Heart right ventricle (tissue), 16 donors: ENCODE measurements at regions not wholly inside any gene's neighbourhood (a gene's known extent, or its start where the extent isn't known, plus 50 kb on each side); places are given as distances from the start of the nearest gene placed in this dataset.
A peak's percentile ranks its signal among the peaks of the same experiment; 100 is the strongest.
"Not testable (repeated sequence)": the region's sequence is repeated elsewhere in the genome, so short reads cannot be mapped to it uniquely, and the experiment has no call there.

Source experiments
- ATAC-seq, 8 donors: fragments of 200-7000 bp; cut with Tn5 transposase; one replicate each; pipeline ENCODE4 v1.9.1; 2020; ENCODE audit warnings: mild to moderate bottlenecking in 8 of 8, moderate library complexity in 8 of 8, moderate number of reproducible peaks in 1 of 8
- DNase-seq, 2 donors: peaks; one replicate each; pipeline ENCODE4 v3.0.0-alpha.2; 2020
- H3K27ac ChIP-seq, 10 donors: fragments of 200-600 bp; sonication (generic) in 2 of 10; one replicate each; pipeline versions ENCODE4 v1.5.0 to v1.8.0; 2020 to 2022; ENCODE audit warnings: mild to moderate bottlenecking in 3 of 10
- H3K27me3 ChIP-seq, 7 donors: fragments of 200-600 bp; one replicate each; pipeline ENCODE4 v1.8.0; 2021 to 2022; ENCODE audit warnings: mild to moderate bottlenecking in 2 of 7
- H3K36me3 ChIP-seq, 9 donors: fragments of 200-600 bp; sonication (generic) in 1 of 9; one replicate each; pipeline versions ENCODE4 v1.5.0 to v1.8.0; 2020 to 2022; ENCODE audit warnings: mild to moderate bottlenecking in 2 of 9
- H3K4me1 ChIP-seq, 9 donors: fragments of 200-600 bp; sonication (generic) in 1 of 9; one replicate each; pipeline versions ENCODE4 v1.5.0 to v1.8.0; 2020 to 2022; ENCODE audit warnings: mild to moderate bottlenecking in 4 of 9
- H3K4me3 ChIP-seq, 10 donors: fragments of 200-600 bp; sonication (generic) in 2 of 10; one replicate each; pipeline versions ENCODE4 v1.5.0 to v1.8.0; 2020 to 2022; ENCODE audit warnings: mild to moderate bottlenecking in 7 of 10, moderate library complexity in 2 of 10
- H3K9me3 ChIP-seq, 11 donors: fragments of 200-600 bp in 10 of 11; sonication (generic) in 2 of 11; one replicate each; pipeline versions ENCODE4 v1.5.0 to v1.8.0; 2013 to 2022; ENCODE audit warnings: mild to moderate bottlenecking in 2 of 11, control low read depth in 1 of 11, moderate library complexity in 1 of 11
- WGBS, 2 donors: extraction: QIAGEN DNeasy Blood & Tissue Kit; methylation state at CpG; one replicate each; pipeline ENCODE4 v1.1.7; 2013; ENCODE audit warnings: inconsistent platforms in 1 of 2; 5-methylcytosine and 5-hydroxymethylcytosine counted together
- intact Hi-C, 10 donors: fragments of 100-400 bp; cut with DNase I; formaldehyde crosslinking; loops; one replicate each; pipeline versions ENCODE4 v1.11.1 to v1.14.2; 2022
- donor health status: Arrhythmogenic right ventricular cardiomyopathy.
- donor health status: ischemic (EF 13 %, LVEDD 7.1; RV severe dilation, severe dysfunction).
- donor health status: healthy with polysubstance abuse.
- donor health status: DM: no; HTN: yes; CAD: no.
- donor health status: DM: no; HTN: no; CAD: no.
- donor health status: ischemic (EF 25% LVEDD 6.9; RV normal size, moderate dysfunction).
- donor health status: ischemic (EF 25% LVEDD 5.7; RV mildly dilated, moderate dysfunction).
- donor health status: healthy.
- donor health status: DM: yes; HTN: yes; CAD: no.
- donor health status: Ischemic cardiomyopathy.
- donor health status: ischemic (EF 35%, LVEDD 5.7; RV mildly dilated, moderate dysfunction).
- donor health status: nonischemic (EF 11% LVEDD 7.7; RV severe dilation, severe dysfunction).
- donor health status: DM: yes; HTN: yes; CAD: no.
- donor health status: PGD.
- donor health status: ischemic (EF 29% LVEDD 5.4; RV normal size, mild dysfunction).
- donor health status: nonischemic (EF 23%, LVEDD 6.1; RV moderate dilation, normal function).

DNA sequence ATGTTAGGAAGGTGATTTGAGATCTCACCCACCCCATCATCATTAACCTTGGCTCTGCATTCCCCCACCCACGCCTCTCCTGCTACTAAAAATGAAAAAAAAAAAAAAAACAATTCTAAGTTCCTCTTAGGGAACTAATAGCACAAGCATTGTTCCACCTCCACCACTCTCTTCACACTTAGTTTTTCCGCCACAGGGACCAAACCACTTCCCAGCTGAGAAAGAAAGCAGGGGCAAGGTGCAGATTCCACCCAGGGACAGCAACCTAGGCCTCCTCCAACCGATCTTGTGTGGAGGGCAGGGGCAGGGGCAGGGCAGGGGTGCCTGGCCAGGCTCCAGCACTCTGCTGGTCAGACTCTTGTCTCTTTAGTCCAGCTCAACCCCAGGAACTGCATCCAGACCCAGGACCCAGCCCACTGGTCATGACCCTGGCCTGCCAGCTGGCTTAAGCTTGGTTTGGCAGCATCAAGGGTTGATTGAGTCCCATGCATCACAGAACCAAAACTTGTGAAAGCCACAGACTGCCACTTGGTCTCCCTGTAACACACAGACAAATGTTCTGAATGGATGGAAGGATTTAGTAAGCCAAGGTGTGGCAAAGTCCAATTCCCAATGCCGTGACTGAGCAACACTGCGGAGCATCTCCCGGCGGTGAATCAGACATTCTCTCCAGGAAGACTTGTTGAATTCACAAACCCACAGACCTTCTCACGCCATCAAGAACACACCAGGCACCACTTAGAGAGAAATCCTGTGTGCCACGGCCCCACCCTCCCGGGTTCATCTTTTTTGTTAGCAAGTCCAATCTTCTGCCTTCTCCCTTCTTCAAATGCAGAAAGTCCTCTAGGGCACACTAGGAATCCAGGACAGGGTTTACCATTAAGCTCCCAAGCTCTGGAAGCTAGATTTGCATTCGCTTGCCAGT is 900.5 kb downstream of the TUBA3C start:
- ATAC-seq, H3K27ac ChIP-seq, H3K27me3 ChIP-seq, H3K36me3 ChIP-seq, H3K9me3 ChIP-seq, H3K4me1 ChIP-seq, intact Hi-C loops, H3K4me3 ChIP-seq, DNase-seq: not testable (repeated sequence)
- WGBS, 2 donors, result 66 to 73% methylated on average over 7 to 9 of the region's 11 CpGs

DNA sequence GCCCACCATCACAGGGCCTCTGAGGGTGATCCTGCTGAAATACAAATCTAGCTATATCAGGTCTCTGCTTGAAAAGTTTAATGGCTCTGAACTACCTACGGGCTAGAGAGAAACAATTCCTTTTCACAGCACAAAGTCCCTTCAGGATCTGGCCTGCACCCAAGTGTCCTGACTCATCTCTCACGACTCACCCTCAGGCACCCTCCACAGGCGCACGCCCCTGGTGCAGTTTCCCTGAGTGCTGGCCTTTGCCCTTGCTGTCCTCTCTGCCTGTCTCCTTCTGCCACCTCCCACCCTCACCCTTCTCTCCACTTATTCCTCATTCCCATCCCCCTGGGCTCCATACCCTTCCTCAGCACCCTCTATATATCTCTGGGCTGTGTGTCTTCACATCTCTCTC is 901.7 kb downstream of the TUBA3C start:
- H3K27ac ChIP-seq, H3K27me3 ChIP-seq, H3K4me3 ChIP-seq, H3K4me1 ChIP-seq, H3K9me3 ChIP-seq, DNase-seq, intact Hi-C loops, ATAC-seq, H3K36me3 ChIP-seq: not testable (repeated sequence)
- WGBS, 2 donors, result 71 to 85% methylated on average over 4 of the region's 4 CpGs

DNA sequence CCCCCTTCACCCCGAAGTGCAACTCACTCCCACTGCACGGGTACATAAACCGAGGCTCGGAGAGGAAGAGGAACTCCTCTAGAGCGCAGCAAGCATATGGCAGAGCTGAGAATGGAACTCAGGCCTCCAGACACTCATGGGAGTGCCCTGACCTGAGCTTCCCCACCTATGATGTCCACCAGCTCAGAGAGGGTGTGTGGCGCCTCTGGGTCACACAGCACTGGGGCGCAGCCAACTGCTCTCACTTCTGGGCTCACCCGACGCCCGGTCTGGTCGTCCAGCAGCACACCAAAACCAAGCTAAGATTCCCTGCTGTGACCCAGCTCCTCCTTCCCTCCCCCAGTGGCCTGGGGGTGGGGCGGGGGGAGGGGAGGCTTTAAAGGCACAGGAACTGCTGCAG is 904.3 kb downstream of the TUBA3C start:
- H3K4me1 ChIP-seq, intact Hi-C loops, H3K9me3 ChIP-seq, H3K27me3 ChIP-seq, H3K36me3 ChIP-seq, DNase-seq, H3K27ac ChIP-seq, ATAC-seq, H3K4me3 ChIP-seq: not testable (repeated sequence)
- 77 to 80% methylated on average over 10 to 12 of the region's 12 CpGs for WGBS, 2 donors

DNA sequence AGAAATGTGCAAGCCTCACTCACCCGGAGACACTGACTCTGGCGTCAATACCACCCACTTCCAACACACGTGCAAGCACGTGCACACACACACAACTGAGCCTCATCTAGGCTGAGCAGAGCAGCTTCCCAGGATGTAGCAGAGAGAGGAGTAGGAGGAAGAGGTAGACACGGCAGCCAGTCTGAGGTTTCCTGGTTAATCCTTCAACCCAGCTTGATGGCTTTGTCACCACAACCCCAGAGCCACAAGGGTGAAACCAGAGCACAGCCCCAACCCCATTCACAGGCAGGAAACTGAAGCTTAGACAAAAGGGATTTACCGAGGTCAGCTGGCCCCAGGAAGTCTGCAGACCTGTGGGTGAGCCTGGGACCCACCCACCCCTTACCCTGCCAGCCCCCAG is 905.3 kb downstream of the TUBA3C start:
- H3K27me3 ChIP-seq, H3K4me3 ChIP-seq, H3K36me3 ChIP-seq, ATAC-seq, H3K9me3 ChIP-seq, DNase-seq, intact Hi-C loops, H3K27ac ChIP-seq, H3K4me1 ChIP-seq: not testable (repeated sequence)
- 50 to 61% methylated on average over 5 to 6 of the region's 6 CpGs for WGBS, 2 donors

DNA sequence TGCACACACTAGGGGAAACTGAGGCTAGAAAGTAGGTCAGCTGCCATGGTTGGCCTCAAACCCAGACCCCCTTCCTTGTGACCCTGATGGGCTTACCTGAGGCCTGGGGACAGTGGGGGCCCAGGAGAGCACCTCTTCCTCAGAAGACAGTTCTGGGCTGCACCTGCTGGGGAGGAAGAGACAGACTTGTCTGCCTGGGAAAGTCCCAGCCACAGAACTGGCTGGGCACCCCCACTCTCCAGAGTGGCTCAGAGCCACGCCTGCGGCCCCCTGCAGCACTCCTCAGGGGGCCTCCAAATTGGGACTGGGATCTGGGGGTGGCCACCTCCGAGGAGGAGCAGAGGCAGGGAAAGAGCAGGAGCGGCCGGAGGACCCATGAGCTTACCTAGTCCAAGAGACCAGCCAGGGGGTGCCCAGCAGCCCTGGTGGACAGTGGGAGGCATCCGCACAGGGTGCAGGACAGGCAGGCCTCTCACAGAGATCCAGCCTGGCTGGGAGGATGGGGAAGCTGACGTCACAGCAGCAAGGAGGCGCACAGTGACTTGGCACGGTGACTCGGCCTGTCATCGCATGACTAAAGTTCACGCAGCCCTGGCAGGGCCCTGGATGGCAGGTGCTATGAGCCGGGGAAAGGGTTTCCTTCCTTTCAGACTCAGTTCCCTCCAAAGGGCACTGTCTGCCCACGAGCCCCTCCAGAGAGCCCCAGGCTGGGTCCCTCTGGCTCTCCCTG is 907.7 kb downstream of the TUBA3C start:
- intact Hi-C loops, H3K9me3 ChIP-seq, H3K27me3 ChIP-seq, DNase-seq, H3K36me3 ChIP-seq, H3K27ac ChIP-seq, H3K4me1 ChIP-seq, H3K4me3 ChIP-seq: not testable (repeated sequence)
- 77 to 79% methylated on average over 10 to 13 of the region's 14 CpGs for WGBS, 2 donors
- peak in 1 of 8 donors; percentile 37 for ATAC-seq

DNA sequence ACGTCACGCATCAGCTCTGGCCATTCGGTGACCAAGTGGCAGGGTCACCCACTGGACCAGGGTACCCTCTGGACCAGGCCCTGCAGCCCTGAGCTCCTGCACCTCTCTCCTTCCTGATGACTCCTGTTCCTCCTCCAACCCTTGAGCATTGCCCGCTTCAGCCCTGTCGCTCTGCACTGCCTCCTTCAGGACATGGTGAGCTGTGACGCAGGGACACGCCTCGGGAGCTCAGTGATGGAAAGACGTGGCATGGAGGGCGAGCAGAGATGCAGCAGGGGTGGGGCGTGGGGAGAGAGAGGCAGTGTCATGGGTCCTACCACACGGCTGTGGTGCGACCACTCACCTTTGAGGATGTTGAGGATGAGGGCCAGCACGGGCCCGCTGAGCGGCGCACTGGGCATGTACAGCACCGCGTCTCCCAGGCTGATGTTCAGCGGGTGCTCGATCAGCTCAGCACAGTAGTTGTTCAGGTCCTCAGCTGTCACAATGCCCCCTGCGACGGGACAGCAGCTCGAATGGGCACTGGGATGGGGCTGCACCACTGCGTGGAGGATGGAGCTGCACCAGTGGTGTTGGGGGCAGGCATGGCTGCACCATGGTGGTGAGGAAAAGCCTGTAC is 922.7 kb downstream of the TUBA3C start:
- WGBS, 2 donors, result 80 to 82% methylated on average over 23 to 25 of the region's 25 CpGs
- DNase-seq, intact Hi-C loops, H3K9me3 ChIP-seq, H3K4me1 ChIP-seq, ATAC-seq, H3K36me3 ChIP-seq, H3K27ac ChIP-seq, H3K27me3 ChIP-seq, H3K4me3 ChIP-seq: not testable (repeated sequence)

DNA sequence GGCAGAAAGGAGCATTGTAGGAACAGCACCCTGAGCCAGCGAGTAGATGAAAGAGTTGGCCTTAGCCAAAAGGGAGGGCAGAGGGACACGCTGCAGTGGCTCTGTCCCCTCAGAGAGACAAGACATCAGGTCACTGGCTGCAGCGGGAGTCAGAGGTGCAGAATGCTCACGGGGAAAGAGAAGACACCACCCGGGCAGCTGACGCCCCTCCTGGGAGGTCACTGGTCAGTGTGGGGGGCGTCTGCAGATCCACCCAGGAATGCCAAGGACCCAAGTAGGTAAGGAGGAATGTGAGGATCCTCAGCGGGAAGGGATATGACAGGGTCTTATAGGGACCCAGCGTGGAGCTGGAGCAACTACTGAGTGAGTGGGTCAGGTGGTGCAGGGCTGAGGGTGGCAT is 923.9 kb downstream of the TUBA3C start:
- ATAC-seq, intact Hi-C loops, DNase-seq, H3K36me3 ChIP-seq, H3K27ac ChIP-seq, H3K27me3 ChIP-seq, H3K4me3 ChIP-seq, H3K4me1 ChIP-seq, H3K9me3 ChIP-seq: not testable (repeated sequence)
- WGBS, 2 donors, result 74 to 79% methylated on average over 9 of the region's 9 CpGs

DNA sequence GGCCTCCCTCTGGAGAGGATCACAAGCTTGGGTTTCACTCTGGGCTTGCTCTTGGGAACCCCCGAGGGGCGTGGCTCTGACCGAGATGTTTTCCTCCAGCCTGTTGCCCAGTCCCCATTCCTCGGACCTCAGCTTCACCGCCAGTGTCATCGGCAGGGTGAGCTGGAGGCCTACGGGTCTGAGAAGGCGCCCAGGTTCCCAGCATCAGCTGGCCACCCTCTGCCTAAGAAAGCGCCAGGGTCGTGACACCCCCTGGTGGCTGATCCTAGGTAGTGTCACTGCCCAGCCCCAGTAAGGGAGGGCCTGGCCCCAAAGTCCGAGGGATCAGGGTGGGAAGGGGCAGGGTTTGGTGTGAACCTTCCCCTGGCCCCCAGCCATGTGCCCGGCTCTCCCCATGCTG is 928.8 kb downstream of the TUBA3C start:
- H3K27ac ChIP-seq, H3K9me3 ChIP-seq, DNase-seq, intact Hi-C loops, H3K4me3 ChIP-seq, ATAC-seq, H3K4me1 ChIP-seq, H3K36me3 ChIP-seq, H3K27me3 ChIP-seq: not testable (repeated sequence)
- WGBS, 2 donors, result 76 to 79% methylated on average over 11 to 12 of the region's 12 CpGs

DNA sequence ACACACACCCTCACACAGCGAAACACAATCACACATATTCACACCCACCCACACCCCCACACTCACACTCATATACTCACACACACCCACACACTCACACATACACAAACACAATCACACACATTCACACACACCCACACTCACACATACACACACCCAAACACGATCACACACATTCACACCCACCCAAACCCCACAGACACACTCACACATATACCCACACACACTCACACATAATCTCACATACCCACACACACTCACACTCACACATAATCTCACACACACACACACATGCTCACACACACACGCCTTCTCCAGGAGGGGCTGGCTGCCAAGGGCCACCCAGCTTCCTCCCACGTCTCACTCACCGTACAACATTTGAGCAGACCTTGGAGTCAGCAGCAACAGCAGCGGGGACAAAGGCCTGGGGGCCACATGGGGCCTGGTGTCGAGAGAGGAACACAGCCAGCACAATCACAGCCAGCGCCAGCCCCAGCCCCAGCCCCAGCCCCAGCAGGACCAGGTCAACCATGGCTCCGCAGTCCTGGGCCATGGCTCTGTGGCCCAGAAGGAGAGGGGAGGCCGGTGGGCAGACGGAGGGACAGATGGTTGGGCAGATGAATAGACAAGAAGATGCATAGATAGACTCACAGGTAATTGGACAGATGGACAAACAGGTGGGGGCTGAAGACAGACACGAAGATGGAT is 932.9 kb downstream of the TUBA3C start:
- DNase-seq, H3K4me1 ChIP-seq, H3K27ac ChIP-seq, ATAC-seq, H3K27me3 ChIP-seq, H3K9me3 ChIP-seq, H3K4me3 ChIP-seq, intact Hi-C loops, H3K36me3 ChIP-seq: not testable (repeated sequence)
- WGBS, 2 donors, result 85% methylated on average over 12 of the region's 12 CpGs

DNA sequence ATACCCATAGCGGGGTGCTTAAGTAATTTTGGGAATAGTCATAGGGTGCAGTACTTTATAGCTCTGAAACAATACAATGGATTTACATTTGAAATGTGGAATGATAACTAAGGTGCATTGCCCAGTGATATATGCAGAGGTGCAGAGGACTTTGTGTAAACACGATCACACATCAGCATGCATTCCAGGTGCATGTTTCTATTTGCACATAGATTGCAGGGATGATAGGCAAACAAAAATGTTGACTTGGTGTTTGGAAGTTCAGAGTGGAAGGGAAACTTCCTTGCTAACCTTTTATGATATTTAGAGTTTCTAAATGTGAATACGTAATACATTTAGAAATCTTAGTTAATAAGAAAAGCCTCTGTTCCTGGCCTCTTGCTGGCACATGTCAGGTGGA is 941.5 kb downstream of the TUBA3C start:
- intact Hi-C loops, result not testable (repeated sequence)

More for the DNA sequence above, 941.5 kb downstream of the TUBA3C start:
- H3K27ac ChIP-seq, H3K36me3 ChIP-seq, H3K4me3 ChIP-seq, H3K27me3 ChIP-seq, ATAC-seq, DNase-seq, H3K4me1 ChIP-seq: not testable (repeated sequence)
- H3K9me3 ChIP-seq, result peaks cover 0 to 38% (median 0%) of the 10 kb centered on the region in 11 donors
- WGBS, 2 donors, result 62 to 63% methylated on average over 2 to 3 of the region's 3 CpGs
